ENCODE measurements at regions not wholly inside any gene's neighbourhood (a gene's known extent, or its start where the extent isn't known, plus 50 kb on each side); places are given as distances from the start of the nearest gene placed in this dataset.

GRCh38 chr11:96894587-96894986 lies 504.8 kb downstream of the JRKL start:
- Histone ChIP-seq H3K27ac (ENCODE audit: insufficient read depth, low read length) (no peak overlapping the region), H3K4me3 (ENCODE audit: insufficient read depth, low read depth, low read length) (no peak overlapping the region), H3K23ac (ENCODE audit: low read depth, low read length) (no peak overlapping the region), H3K4ac (ENCODE audit: low read depth, low read length) (no peak overlapping the region), H4K5ac (ENCODE audit: low read depth, low read length) (no peak overlapping the region), H4K20me1 (ENCODE audit: insufficient read depth, low read length) (no peaks in the 10 kb centered on the region), H2BK120ac (ENCODE audit: low read depth, low read length) (no peak overlapping the region), H3K4me2 (ENCODE audit: low read depth, low read length) (no peak overlapping the region), H3K9me1 (ENCODE audit: insufficient read depth, low read length) (no peaks in the 10 kb centered on the region), H3K9me3 (ENCODE audit: control insufficient read depth, insufficient read depth, low read length) (no peaks in the 10 kb centered on the region), H4K91ac (ENCODE audit: insufficient read depth, low read depth, low read length) (no peak overlapping the region), H3K36me3 (ENCODE audit: control insufficient read depth, insufficient read depth, low read length) (no peaks in the 10 kb centered on the region), H2BK5ac (ENCODE audit: low read depth, low read length, poor library complexity, severe bottlenecking) (no peak overlapping the region), H3K14ac (replicated peaks; ENCODE audit: low read depth, low read length) (no peak overlapping the region), H2AK5ac (ENCODE audit: low read depth, low read length) (no peak overlapping the region), H2AFZ (replicated peaks; ENCODE audit: low read length, poor library complexity) (no peak overlapping the region), H2BK20ac (ENCODE audit: low read depth, low read length) (no peak overlapping the region), H3K79me1 (ENCODE audit: low read depth in 1 of 2, low read length in 2 of 2) (no peaks in the 10 kb centered on the region), H3K18ac (ENCODE audit: low read depth, low read length) (no peak overlapping the region), H4K8ac (ENCODE audit: low read depth in 2 of 2, low read length in 2 of 2) (no peak overlapping the region), H3K56ac (ENCODE audit: extremely low read depth, insufficient read depth, low read length) (no peak overlapping the region), H2BK15ac (ENCODE audit: low read depth, low read length) (no peak overlapping the region), H3K27me3 (ENCODE audit: control insufficient read depth, insufficient read depth, low read length) (no peaks in the 10 kb centered on the region), H3K4me1 (ENCODE audit: control insufficient read depth, insufficient read depth, low read length) (no peaks in the 10 kb centered on the region), H3K9ac (ENCODE audit: low read depth, low read length) (no peak overlapping the region), H2AK9ac (replicated peaks; ENCODE audit: low read depth, low read length, poor library complexity) (no peak overlapping the region)
- BruUV-seq (replicated peaks), result no TSS peak
- TF ChIP-seq FOS (IDR thresholded peaks at IDR 0.05; ENCODE audit: low read depth, low read length) (no peak), USF2 (IDR thresholded peaks at IDR 0.05; ENCODE audit: low read depth, low read length) (no peak), RFX5 (IDR thresholded peaks at IDR 0.05; ENCODE audit: low read depth, low read length) (no peak), MXI1 (IDR thresholded peaks at IDR 0.05; ENCODE audit: borderline replicate concordance, low read depth, low read length) (no peak), RAD21 (IDR thresholded peaks at IDR 0.05; ENCODE audit: low read length) (no peak), CEBPB (IDR thresholded peaks at IDR 0.05; ENCODE audit: low read depth, low read length) (no peak), MAFK (IDR thresholded peaks at IDR 0.05; ENCODE audit: low read depth, low read length) (no peak), RCOR1 (IDR thresholded peaks at IDR 0.05; ENCODE audit: insufficient replicate concordance, low read length) (no peak), NFE2L2 (IDR thresholded peaks at IDR 0.05; ENCODE audit: low read depth, low read length) (no peak), MAZ (IDR thresholded peaks at IDR 0.05; ENCODE audit: borderline replicate concordance, low read depth, low read length) (no peak), CTCF (conservative IDR thresholded peaks at IDR 0.05; ENCODE audit: low read depth, low read length) (no peak), ELK1 (IDR thresholded peaks at IDR 0.05; ENCODE audit: borderline replicate concordance, low read depth, low read length) (no peak), SMC3 (IDR thresholded peaks at IDR 0.05; ENCODE audit: low read depth, low read length) (no peak)
- no peak for ATAC-seq (ENCODE audit: low read depth)
- no peak for DNase-seq
- dilution Hi-C loops (cut with HindIII; ENCODE audit: low sequenced_read_pairs, unreplicated experiment) (no loop called here), intact Hi-C loops (cut with micrococcal nuclease) (no loop called here), in situ Hi-C loops (cut with MboI; ENCODE audit: low sequenced_read_pairs) (no loop called here)
- POLR2A ChIA-PET (ENCODE audit: unreplicated experiment), result no interaction called here
- no CpG with 5 or more reads among the region's 1 CpG for WGBS, 2 experiments (ENCODE audit: extremely low coverage in 2 of 2, insufficient read length in 1 of 2)
- CTCF ChIA-PET, result interaction anchor here (1.0 kb wide), 1 partner anchor 11 kb away, joined by 3 read pairs; no protein-coding TSS in a partner anchor

Measured in IMR-90 (cell line).